GM18517 (cell line): ENCODE measurements at regions not wholly inside any gene's neighbourhood (a gene's known extent, or its start where the extent isn't known, plus 50 kb on each side); places are given as distances from the start of the nearest gene placed in this dataset.
A peak's percentile ranks its signal among the peaks of the same experiment; 100 is the strongest.

Source experiments
- ATAC-seq: cut with Tn5 transposase; IDR thresholded peaks from one replicate; pipeline ENCODE4 v1.9.1; 2021; ENCODE audit warnings: mild to moderate bottlenecking, moderate library complexity; ENCODE audit not compliant: unreplicated experiment

- ATAC-seq, result no peak
These were observed 855.2 kb upstream of the ID2 start for GRCh38 chr2:7826656-7827055.

GRCh38 chr2:7829241-7829640, 852.6 kb upstream of the ID2 start:
- no peak for ATAC-seq

GRCh38 chr2:7830616-7831015, 851.2 kb upstream of the ID2 start:
- ATAC-seq, result no peak

GRCh38 chr2:7835151-7835550, 846.7 kb upstream of the ID2 start:
- no peak for ATAC-seq

- ATAC-seq, result peak; percentile 97
These were observed 845.9 kb upstream of the ID2 start for GRCh38 chr2:7835693-7836680.

- ATAC-seq, result no peak
These were observed 844.6 kb upstream of the ID2 start for GRCh38 chr2:7837237-7837760.

- no peak for ATAC-seq
These were observed 843.2 kb upstream of the ID2 start for GRCh38 chr2:7838669-7839068.

GRCh38 chr2:7840651-7841380, 841.0 kb upstream of the ID2 start:
- ATAC-seq, result no peak

GRCh38 chr2:7841751-7842150, 840.1 kb upstream of the ID2 start:
- no peak for ATAC-seq

GRCh38 chr2:7844414-7844965, 837.4 kb upstream of the ID2 start:
- no peak for ATAC-seq

GRCh38 chr2:7845332-7845731, 836.5 kb upstream of the ID2 start:
- no peak for ATAC-seq

- ATAC-seq, result no peak
These were observed 835.2 kb upstream of the ID2 start for GRCh38 chr2:7846607-7847006.

- no peak for ATAC-seq
These were observed 834.5 kb upstream of the ID2 start for GRCh38 chr2:7847321-7847720.

GRCh38 chr2:7849027-7849426, 832.8 kb upstream of the ID2 start:
- no peak for ATAC-seq

GRCh38 chr2:7849531-7849930, 832.3 kb upstream of the ID2 start:
- ATAC-seq, result no peak

- ATAC-seq, result no peak
These were observed 829.3 kb upstream of the ID2 start for GRCh38 chr2:7852546-7852945.

GRCh38 chr2:7857904-7858303, 824.0 kb upstream of the ID2 start:
- no peak for ATAC-seq

- no peak for ATAC-seq
These were observed 823.2 kb upstream of the ID2 start for GRCh38 chr2:7858624-7859023.

GRCh38 chr2:7860693-7861092, 821.2 kb upstream of the ID2 start:
- ATAC-seq, result no peak

GRCh38 chr2:7861910-7862702, 819.8 kb upstream of the ID2 start:
- ATAC-seq, result no peak

- ATAC-seq, result no peak
These were observed 815.8 kb upstream of the ID2 start for GRCh38 chr2:7866104-7866503.
